ENCODE measurements at regions not wholly inside any gene's neighbourhood (a gene's known extent, or its start where the extent isn't known, plus 50 kb on each side); places are given as distances from the start of the nearest gene placed in this dataset.
"Not testable (repeated sequence)": the region's sequence is repeated elsewhere in the genome, so short reads cannot be mapped to it uniquely, and the experiment has no call there.

DNA sequence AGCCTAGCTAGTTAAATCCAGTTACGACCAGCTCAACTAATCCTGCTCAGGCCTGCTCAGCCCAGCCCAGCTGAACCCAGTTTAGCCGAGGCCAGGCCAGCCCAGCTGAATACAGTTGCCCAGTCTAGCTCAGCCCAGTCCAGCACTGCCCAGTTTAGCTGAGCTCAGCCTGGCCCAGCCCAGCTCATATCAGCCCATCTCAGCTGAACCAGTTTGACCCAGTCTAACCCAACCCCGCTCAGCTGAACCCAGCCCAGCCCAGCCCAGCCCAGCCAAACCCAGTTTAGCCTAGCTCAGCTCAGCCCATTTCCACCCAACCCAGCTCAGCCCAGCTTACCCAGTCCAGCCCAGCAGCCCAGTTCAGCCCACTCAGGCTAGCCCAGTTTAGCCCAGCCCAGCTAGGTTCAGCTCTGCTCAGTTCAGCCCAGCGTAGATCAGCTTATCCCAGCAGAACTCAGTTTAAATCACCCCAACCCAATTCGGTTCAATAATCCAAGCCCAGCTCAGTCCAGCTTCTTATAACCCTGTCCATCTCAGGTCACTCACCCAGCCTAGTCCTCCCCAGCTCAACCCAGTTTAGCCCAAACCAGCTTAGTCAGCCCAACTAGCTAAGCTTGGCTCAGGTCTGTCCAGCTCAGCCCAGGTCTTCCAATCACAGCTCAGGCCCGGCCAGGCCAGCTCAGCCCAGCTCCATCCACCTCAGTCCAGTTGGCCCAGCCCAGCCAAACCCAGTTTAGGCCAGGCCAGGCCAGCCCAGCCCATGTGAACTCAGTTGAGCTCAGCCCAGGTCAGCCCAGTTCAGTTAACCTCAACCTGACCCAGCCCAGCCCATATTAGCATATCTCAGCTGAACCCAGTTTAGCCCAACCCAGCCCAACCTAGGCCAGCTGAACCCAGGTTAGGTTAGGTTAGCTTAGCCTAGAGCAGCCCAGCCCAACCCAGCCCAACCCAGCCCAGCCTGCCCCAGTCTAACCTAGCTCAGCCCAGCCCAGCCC lies 76.7 kb downstream of the TMEM121 start:
- H3K4me3 ChIP-seq, result no peak overlapping the region
- H3K36me3 Mint-ChIP-seq (ENCODE audit: low read depth), result peaks cover 18% of the 10 kb centered on the region
- H2AFZ ChIP-seq, result no peak overlapping the region
- H3K4me3 Mint-ChIP-seq, result no peak overlapping the region
- H3K9me3 Mint-ChIP-seq, result peaks cover 63% of the 10 kb centered on the region
- no peaks in the 10 kb centered on the region for H3K79me2 ChIP-seq (replicated peaks; ENCODE audit: insufficient read depth)
- H3K36me3 ChIP-seq (ENCODE audit: insufficient read depth), result no peaks in the 10 kb centered on the region
- DNase-seq (ENCODE audit: low spot score) (no peak), ATAC-seq (no peak)
- no peak overlapping the region for H3K27ac Mint-ChIP-seq
- H3K27me3 Mint-ChIP-seq (ENCODE audit: insufficient read depth, low read depth, poor library complexity), result peaks cover 3% of the 10 kb centered on the region
- TF ChIP-seq STAT1 (IDR thresholded peaks at IDR 0.05; ENCODE audit: unreplicated experiment) (no peak), EZH2phosphoT487 (IDR thresholded peaks at IDR 0.05; ENCODE audit: unreplicated experiment) (no peak), ZNF331 (CRISPR knock-in tag; IDR thresholded peaks at IDR 0.05; ENCODE audit: low read depth) (no peak), CREB1 (CRISPR knock-in tag; IDR thresholded peaks at IDR 0.05; ENCODE audit: low read depth) (no peak), JUNB (IDR thresholded peaks at IDR 0.05; ENCODE audit: unreplicated experiment) (no peak), REST (IDR thresholded peaks at IDR 0.05; ENCODE audit: unreplicated experiment) (no peak), POLR2AphosphoS5 (IDR thresholded peaks at IDR 0.05; ENCODE audit: low read depth) (no peak), EZH2 (IDR thresholded peaks at IDR 0.05; ENCODE audit: low read depth, unreplicated experiment) (no peak)
- TF ChIP-seq, protein P1, sequence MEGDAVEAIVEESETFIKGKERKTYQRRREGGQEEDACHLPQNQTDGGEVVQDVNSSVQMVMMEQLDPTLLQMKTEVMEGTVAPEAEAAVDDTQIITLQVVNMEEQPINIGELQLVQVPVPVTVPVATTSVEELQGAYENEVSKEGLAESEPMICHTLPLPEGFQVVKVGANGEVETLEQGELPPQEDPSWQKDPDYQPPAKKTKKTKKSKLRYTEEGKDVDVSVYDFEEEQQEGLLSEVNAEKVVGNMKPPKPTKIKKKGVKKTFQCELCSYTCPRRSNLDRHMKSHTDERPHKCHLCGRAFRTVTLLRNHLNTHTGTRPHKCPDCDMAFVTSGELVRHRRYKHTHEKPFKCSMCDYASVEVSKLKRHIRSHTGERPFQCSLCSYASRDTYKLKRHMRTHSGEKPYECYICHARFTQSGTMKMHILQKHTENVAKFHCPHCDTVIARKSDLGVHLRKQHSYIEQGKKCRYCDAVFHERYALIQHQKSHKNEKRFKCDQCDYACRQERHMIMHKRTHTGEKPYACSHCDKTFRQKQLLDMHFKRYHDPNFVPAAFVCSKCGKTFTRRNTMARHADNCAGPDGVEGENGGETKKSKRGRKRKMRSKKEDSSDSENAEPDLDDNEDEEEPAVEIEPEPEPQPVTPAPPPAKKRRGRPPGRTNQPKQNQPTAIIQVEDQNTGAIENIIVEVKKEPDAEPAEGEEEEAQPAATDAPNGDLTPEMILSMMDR (conservative IDR thresholded peaks at IDR 0.05; ENCODE audit: low read depth in 2 of 2), result no peak
- H3K27me3 ChIP-seq (ENCODE audit: insufficient read depth), result no peaks in the 10 kb centered on the region
- H3K9me2 ChIP-seq (ENCODE audit: insufficient read depth), result no peaks in the 10 kb centered on the region
- H3K4me2 ChIP-seq, result no peak overlapping the region
- no peaks in the 10 kb centered on the region for H3K4me1 Mint-ChIP-seq
- H3K4me1 ChIP-seq (ENCODE audit: insufficient read depth), result no peaks in the 10 kb centered on the region
- H3F3A ChIP-seq (replicated peaks; ENCODE audit: low read depth), result no peaks in the 10 kb centered on the region
- H3K27ac ChIP-seq (ENCODE audit: low read depth), result no peak overlapping the region
- no peaks in the 10 kb centered on the region for H4K20me1 ChIP-seq (replicated peaks; ENCODE audit: insufficient read depth)

- H3K9me3 Mint-ChIP-seq, result peaks cover 64% of the 10 kb centered on the region
These were observed 78.4 kb downstream of the TMEM121 start for GRCh38 chr14:105604531-105605463.

More at GRCh38 chr14:105604531-105605463, 78.4 kb downstream of the TMEM121 start:
- not testable (repeated sequence) for H3F3A ChIP-seq (replicated peaks; ENCODE audit: low read depth); ATAC-seq; H3K4me1 Mint-ChIP-seq; H3K36me3 ChIP-seq (ENCODE audit: insufficient read depth); H3K4me1 ChIP-seq (ENCODE audit: insufficient read depth); H3K9me2 ChIP-seq (ENCODE audit: insufficient read depth); H3K27me3 Mint-ChIP-seq (ENCODE audit: insufficient read depth, low read depth, poor library complexity); H4K20me1 ChIP-seq (replicated peaks; ENCODE audit: insufficient read depth); H3K4me3 Mint-ChIP-seq; DNase-seq (ENCODE audit: low spot score); H3K27me3 ChIP-seq (ENCODE audit: insufficient read depth); H2AFZ ChIP-seq; H3K4me2 ChIP-seq; H3K27ac ChIP-seq (ENCODE audit: low read depth); H3K4me3 ChIP-seq; H3K27ac Mint-ChIP-seq; H3K79me2 ChIP-seq (replicated peaks; ENCODE audit: insufficient read depth)
- H3K36me3 Mint-ChIP-seq (ENCODE audit: low read depth), result peaks cover 17% of the 10 kb centered on the region
